GM18519 (cell line): ENCODE measurements at regions not wholly inside any gene's neighbourhood (a gene's known extent, or its start where the extent isn't known, plus 50 kb on each side); places are given as distances from the start of the nearest gene placed in this dataset.

Experiments used
- ATAC-seq: cut with Tn5 transposase; IDR thresholded peaks from one replicate; pipeline ENCODE4 v1.9.1; 2021; ENCODE audit warnings: mild to moderate bottlenecking, moderate library complexity; ENCODE audit not compliant: unreplicated experiment, low FRiP score

DNA sequence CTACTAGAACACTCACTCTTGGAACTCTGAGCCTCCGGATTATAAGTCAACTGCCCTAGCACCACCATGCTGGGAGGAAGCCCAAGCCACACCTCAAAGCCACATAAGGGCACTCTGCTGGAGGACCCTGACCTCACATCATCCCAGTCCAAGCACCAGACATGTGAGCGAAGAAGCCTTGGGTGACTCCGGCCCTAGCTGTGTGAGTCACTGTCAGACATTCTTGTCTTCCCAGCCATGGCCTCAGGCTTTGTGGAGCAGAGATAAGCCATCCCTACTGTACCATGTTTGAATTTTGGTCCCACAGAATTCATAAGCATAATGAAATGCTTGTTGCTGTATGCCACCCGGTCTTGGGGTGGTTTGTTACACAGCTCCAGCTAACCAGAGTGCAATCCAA lies 247.7 kb downstream of the SOD2 start:
- ATAC-seq, result no peak

DNA sequence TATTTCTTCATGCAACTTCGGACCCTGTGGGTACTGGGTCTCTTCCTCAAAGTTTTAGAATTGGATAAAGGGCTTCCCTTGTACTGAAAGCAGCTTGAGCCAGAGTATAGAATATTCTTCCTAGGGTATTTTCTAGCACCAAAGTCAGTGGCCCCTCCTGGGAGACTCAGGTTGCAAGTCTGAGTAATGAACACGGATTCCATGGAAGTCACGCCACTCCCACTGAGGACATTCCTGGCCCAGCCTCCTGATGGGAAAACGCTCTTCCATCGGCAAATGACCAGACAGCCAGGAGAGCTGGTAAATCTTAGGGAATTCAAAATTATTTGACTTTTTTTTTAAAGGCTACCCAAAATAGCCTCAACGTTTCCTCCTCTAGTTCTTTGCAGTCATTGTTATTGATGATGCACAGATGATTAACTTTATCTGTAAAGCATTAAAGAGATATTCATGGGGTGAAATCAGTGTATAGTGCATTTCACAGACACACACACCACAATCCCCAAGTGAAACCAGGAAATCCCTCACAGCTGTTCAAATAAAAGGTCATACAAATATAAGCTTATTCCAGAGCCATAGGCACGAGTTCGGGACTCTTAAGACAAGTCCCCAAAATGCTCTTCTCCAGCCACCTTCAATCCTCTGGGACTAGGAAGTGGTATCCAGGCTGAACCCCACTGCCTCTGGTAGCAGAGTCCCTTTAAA lies 248.8 kb downstream of the SOD2 start:
- ATAC-seq, result no peak

- ATAC-seq, result no peak
These were observed 249.6 kb downstream of the SOD2 start for GRCh38 chr6:159443417-159443920.

- ATAC-seq, result no peak
These were observed 251.4 kb downstream of the SOD2 start for GRCh38 chr6:159441704-159441981.

DNA sequence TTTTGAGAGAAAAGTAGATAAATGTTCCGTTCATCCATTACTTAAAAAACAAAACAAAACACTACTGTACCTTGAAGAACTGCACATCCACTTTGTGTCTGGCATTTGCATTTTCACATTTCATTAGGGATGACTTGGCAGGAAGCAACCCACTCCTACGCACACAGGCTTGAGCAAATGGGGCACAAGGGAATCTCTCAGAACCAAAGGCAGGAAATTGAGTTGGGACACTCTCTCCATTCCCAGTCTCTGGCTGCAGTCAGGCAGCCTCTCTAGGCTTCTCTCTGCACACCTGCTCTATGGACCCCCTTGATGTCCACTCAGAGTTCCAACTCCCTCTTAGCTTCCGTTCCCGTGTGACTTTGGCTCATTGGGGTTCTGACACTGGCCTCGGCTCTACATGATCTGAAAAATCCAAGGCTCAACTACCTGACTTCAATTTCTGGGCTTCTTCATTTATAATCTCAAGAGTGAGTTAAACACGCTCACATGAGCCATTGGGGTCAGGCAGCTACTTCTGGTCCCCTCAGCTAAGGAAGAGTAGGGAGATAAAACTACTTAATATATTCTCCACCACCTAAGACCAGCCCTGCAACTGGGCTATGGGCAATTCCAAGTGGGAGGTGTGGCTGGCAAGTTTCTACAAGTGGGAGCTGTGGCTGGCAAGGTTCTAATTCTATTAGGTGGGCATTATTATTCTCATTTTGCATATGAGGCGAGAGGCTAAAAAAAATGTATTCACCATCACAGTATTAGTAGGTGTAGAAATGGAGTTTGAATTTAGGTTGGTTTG lies 251.9 kb downstream of the SOD2 start:
- no peak for ATAC-seq

DNA sequence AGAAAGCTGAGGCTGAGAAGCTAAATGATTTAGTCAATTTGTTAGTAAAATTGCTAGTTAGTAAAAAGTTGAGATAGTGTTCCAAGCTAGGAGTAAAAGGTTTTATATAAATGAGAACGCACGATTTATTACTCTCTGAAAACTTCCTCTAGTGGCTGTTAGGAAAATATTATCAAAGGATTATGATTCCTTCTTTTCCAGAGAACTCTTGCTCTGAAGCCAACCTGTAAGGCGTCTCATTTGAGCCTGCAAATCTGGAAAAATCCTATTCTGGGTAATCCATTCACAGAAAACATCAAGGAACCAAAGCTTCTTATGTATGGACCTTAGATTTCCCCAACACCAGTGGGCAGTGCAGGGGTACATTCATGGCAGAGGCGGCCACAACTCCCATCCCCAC lies 252.7 kb downstream of the SOD2 start:
- ATAC-seq, result no peak

DNA sequence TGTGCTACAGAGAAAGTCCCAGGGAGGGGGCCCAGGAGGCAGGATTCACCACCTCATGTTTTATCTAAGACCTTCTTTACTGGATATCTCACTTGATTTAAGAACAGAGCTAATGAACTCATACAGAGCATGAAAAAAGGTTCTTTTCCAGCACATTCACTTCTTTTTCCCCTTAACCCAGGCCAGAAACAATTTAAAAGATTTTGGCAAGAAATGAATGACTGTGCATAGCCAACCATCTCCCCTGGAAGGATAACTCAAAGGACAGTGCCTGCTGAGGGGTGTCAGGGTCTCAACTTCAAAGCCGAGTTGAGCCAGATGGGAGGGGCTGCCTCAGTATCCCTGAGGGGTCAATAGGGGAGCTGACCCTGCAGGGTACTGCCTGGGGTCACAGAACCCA lies 253.4 kb downstream of the SOD2 start:
- ATAC-seq, result no peak

GRCh38 chr6:159438106-159438505 lies 254.9 kb downstream of the SOD2 start:
- ATAC-seq, result no peak

- no peak for ATAC-seq
These were observed 256.5 kb downstream of the SOD2 start for GRCh38 chr6:159436581-159436980.

GRCh38 chr6:159435701-159436100 lies 257.3 kb downstream of the SOD2 start:
- ATAC-seq, result no peak

- ATAC-seq, result no peak
These were observed 258.6 kb downstream of the SOD2 start for GRCh38 chr6:159434410-159434809.

DNA sequence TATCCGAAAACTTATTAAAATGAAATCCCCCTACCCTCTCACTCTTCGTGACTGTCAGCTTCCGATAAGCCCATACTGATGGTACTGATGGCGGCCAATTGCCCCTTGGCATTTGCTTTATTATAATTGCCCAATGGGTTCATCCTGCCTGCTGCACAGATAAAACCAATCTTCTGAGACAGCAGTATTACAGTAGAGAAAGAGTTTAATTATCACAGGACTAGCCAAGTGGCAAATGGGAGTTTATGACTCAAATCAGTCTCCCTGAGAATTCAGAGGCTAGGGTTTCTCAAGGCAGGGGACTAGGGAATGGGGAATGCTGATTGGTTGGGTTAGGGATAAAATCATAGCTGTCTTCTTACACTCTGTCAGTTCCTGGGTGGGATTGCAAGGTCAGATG lies 259.5 kb downstream of the SOD2 start:
- no peak for ATAC-seq

- ATAC-seq, result no peak
These were observed 261.3 kb downstream of the SOD2 start for GRCh38 chr6:159431750-159432149.

- ATAC-seq, result no peak
These were observed 261.1 kb downstream of the FNDC1 start for GRCh38 chr6:159430323-159430722.

DNA sequence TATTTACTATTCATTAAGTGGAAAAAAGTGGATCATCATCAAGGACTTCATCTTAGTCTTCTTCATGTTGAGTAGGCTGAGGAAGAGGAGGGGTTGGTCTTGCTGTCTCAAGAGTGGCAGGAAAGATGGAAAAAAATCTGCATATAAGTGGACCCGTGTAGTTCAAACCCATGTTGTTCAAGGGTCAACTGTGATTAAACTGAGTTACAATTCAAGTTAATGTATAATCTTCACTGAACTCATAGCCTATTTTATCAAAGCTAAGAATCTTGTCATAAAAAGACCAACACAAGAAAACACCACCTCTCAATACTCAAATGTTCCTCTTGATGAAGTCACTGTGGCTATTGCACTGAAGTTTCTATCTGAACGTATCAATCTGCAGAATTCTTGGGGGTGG lies 260.2 kb downstream of the FNDC1 start:
- no peak for ATAC-seq

DNA sequence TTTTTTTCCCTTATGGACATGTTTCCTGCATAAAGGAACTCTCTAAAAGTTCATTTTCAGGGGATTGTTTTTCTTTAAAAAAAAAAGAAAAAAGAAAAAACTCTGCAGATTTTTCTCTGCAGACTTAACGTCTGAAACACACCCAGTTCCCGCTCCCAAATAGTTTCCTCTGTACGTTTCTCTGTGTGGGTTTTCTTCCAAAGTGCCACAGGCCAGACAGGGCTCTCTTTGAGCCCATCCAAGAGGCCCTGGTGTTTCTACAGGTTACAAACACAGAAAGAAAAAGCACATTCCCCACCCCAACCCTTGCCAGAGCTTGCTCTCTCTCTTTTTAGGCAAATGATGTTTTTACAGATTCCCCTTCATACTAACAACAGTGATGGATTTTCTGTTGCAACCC lies 258.6 kb downstream of the FNDC1 start:
- no peak for ATAC-seq

DNA sequence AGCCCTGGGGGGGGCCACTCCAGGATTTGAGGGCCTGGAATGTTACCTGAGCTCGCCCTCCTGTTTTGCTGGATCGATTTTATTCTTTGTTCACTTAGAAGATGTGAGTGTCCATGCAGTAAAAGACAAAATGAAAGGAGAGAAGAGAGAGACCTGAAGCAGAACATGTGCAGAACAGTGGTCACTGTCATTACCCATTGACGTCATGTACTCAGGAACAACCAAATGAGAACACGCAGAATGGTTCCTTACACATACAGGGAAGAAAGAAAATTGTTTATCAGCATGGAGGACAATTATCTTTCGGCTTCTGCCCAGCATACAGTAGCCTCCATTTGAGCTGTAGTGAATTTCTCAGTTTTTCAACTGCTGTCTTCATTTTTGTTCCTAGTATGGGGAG lies 258.1 kb downstream of the FNDC1 start:
- ATAC-seq, result no peak

DNA sequence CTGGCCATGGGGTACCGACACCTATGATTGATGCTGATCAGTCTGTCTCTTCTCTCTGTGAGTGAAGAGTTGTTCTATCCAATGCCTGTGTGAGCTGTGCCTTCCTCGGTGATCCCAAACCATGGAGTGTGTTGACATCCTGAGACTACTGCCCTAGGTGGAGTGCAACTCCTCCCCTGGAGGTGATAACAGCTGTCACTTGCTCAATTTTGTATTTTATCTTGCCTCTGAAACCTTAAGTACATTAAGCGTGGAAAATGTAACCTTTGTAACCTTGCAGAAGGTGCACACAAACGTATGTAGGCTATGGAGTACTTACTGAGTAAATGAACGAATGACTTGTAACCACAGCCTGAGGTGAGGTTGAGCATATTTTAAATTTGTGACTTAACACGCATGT lies 256.2 kb downstream of the FNDC1 start:
- no peak for ATAC-seq

DNA sequence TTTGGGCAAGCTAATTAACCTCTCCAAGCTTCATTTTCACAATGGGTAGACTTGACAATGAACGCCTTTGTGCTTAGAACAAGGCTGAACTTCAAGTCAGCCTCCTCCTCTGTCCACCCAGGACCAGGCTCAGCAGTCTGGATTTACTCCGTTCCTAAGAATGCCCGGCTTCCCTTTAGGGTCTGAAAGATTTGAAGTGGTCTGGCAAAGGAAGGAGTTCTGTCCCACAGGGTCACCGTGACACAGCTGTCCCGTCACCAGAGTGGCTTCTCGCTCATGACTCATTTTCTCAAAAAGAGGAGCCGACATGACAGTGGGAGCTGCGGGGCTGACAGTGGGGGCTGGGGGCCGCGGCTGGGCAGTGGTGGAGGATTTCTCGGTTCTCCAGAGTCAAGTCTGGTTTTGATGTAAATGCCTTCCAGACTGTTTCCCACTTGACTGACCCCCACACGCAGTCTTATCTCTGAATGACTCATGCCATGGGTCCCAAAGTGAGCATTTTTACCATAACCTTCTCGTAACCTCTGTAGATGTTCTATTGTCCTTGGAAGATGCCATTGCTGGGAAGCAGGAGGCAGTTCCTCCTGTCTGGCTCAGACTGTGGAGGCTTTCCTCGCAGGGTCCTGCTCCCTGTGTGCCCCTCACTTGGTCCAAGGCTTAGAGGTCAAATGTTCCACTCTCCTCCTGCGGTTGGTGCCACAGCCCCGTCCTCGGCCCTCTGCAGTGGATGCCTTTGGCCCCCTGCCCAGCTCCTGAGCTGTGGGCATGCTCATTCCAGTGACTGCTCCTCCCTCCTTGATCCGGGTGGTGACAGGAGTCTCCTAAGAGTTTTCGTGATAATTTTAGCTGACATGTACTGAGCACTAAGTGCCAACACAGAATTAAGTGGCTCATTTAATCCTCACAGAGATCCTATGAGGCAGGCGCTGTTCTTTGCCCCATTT lies 253.1 kb downstream of the FNDC1 start:
- no peak for ATAC-seq

DNA sequence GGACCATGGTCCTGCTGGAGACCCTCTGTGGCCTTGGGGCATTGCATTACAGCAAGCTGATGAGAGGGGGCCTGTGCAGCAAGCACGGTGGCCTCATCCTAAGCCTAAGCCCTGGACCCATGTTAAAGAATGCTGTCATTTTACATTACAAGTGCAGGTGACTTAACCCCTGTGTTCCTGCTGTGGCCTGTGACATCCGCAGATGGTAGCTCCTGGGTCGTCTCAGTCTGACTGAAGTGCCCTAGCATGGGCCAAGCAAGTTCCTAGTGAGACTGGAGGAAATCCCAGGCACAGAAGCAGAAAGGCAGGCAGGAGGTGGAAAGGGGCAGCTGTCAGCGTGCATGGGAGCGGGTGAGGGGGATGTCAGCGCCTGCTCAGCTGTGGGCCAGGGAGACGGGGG lies 252.4 kb downstream of the FNDC1 start:
- ATAC-seq, result no peak

DNA sequence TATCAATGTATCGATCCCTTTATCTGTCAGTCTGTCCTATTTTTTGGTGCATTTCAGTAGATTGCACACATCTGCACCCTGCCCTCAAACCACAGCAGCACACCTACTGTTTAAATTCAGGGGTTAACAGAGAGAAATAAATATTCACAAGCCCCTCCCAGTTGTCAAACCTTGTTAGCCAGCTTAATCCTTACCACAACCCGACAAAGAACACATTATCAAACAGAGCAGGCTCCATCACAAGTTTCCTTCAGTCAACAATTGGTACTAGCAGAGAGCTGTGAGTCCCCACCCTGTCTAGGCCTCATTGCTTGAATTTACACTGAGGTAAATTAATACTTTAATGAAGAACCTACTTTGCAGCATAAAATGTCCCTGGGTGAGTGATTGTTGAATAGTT lies 249.8 kb downstream of the FNDC1 start:
- no peak for ATAC-seq
